ENCODE measurements at regions not wholly inside any gene's neighbourhood (a gene's known extent, or its start where the extent isn't known, plus 50 kb on each side); places are given as distances from the start of the nearest gene placed in this dataset.

DNA sequence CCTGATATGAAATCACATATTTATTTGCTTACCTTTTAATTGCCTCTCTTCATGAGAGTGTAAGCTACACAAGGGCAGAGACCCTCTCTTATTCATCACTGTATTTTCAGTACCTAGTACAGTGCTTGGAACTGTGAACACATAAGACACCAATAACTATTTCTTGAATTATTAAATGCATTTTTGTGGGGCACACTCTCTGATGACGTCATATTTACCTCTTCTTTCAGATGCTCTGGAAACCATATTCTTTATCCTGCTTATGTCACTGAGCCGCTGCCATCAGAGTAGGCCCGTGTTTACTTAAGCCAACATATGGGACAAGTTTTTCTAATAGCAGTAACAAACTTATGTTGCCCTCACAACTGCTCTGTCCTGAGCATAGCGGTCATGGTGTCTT is 266.5 kb downstream of the ELAVL2 start:
- DNase-seq (ENCODE audit: low read depth) = no peak
- no peak overlapping the region for H3K4me3 ChIP-seq (ENCODE audit: low read length)
- TF ChIP-seq, protein P1, sequence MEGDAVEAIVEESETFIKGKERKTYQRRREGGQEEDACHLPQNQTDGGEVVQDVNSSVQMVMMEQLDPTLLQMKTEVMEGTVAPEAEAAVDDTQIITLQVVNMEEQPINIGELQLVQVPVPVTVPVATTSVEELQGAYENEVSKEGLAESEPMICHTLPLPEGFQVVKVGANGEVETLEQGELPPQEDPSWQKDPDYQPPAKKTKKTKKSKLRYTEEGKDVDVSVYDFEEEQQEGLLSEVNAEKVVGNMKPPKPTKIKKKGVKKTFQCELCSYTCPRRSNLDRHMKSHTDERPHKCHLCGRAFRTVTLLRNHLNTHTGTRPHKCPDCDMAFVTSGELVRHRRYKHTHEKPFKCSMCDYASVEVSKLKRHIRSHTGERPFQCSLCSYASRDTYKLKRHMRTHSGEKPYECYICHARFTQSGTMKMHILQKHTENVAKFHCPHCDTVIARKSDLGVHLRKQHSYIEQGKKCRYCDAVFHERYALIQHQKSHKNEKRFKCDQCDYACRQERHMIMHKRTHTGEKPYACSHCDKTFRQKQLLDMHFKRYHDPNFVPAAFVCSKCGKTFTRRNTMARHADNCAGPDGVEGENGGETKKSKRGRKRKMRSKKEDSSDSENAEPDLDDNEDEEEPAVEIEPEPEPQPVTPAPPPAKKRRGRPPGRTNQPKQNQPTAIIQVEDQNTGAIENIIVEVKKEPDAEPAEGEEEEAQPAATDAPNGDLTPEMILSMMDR (IDR thresholded peaks at IDR 0.05; ENCODE audit: insufficient read depth, low read depth, low read length, missing control alignments) = no peak

DNA sequence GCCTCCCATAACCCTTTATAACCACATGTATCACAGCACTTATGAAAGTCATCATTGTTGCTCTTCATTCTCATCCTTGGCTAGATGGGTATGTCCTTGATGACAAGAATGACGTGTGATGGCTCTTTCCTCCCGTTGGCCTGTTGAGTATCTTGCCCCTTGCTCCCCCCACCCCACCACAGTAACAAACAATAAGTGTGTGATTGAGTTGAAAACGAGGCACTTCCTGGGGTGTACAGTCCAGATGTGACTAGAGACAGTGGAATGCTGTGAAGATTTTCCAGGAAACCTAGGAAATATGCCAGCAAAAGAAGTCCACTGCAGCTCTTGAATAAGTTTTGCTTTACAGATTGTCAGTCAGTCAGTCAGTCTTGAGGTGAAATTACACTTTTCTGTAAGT is 262.5 kb downstream of the ELAVL2 start:
- TF ChIP-seq, protein P1 (IDR thresholded peaks at IDR 0.05; ENCODE audit: insufficient read depth, low read depth, low read length, missing control alignments) = no peak
- DNase-seq (ENCODE audit: low read depth) = peak; percentile 26
- no peak overlapping the region for H3K4me3 ChIP-seq (ENCODE audit: low read length)

DNA sequence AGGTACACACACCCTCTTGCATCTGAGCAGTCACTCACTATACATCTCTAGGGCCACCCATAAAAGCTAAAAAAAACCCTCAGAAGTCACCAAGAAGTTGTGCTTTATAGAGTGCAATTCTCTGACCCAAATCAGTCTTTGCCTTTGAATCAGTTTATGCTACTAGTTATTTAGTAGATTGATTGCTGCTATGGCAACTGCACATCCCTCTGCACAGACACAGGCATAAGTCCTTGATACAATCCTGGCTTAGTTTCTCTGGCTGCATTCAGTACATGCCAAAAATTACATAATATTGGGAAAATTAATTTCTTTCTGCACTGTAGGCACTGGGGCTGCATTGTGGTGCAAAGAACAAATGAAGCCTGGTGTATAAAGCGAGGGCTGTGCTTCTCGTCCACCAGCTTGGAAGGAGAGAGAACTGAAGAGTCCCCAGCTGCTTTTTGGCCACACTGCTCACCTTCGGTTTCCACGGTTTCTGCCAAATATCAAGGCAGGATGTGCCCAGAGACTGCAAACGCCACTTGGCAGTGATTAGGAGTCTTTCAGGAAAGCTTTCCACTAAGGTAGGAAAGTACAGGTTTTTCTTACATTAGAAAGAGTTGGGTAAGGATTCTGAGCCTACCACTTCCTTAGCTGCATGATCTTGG is 258.4 kb downstream of the ELAVL2 start:
- no peak overlapping the region for H3K4me3 ChIP-seq (ENCODE audit: low read length)
- TF ChIP-seq, protein P1 (IDR thresholded peaks at IDR 0.05; ENCODE audit: insufficient read depth, low read depth, low read length, missing control alignments) = no peak
- DNase-seq (ENCODE audit: low read depth) = no peak

DNA sequence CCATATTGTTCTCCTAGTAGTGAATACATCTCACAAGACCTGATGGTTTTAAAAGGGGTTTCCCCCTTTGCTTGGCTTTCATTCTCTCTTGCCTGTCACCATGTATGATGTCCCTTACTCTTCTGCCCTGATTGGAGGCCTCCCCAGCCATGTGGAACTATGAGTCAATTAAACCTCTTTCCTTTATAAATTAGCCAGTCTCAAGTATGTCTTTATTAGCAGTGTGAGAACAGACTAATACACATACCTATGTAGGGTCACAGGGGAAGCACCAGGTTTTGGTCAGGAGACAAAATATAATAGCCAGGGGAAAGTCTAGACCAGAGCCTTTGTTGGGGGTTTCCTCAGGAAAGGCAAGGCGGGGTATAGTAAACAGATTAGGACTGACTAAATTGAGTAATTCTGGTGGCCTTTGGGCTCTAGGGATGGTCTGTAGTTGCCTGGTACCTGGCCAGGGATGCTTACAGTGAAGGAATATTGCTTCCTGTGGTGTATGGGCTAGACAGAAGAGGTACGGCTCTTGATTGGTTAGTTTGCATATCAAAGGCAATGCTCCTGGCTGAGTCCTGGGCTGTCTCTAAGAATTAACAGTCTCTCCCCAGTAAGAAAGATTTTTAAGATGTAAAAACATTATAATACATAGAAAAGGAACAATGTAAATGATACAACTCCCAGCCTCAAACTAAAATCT is 254.5 kb downstream of the ELAVL2 start:
- TF ChIP-seq, protein P1 (IDR thresholded peaks at IDR 0.05; ENCODE audit: insufficient read depth, low read depth, low read length, missing control alignments) = no peak
- no peak overlapping the region for H3K4me3 ChIP-seq (ENCODE audit: low read length)
- DNase-seq (ENCODE audit: low read depth) = no peak

DNA sequence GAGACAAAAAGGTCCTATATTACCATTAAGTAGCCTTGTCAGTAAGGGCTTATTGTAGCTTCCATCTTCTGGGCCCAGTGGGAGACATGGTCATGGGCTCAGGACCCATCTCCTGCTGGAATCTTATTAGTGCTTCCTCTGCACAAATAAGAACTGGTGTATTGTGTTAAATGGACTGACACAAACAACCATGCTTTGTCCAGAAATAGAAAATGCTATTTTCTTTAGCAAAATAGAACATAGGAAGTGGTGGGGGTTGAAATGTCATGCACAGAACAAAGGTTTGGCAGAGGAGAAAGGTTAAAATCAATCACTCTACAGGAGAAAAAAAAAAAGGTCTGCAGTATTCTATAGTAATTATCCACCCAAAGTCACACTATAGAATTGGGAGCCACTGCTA is 252.2 kb downstream of the ELAVL2 start:
- H3K4me3 ChIP-seq (ENCODE audit: low read length) = no peak overlapping the region
- DNase-seq (ENCODE audit: low read depth) = no peak
- TF ChIP-seq, protein P1 (IDR thresholded peaks at IDR 0.05; ENCODE audit: insufficient read depth, low read depth, low read length, missing control alignments) = no peak

DNA sequence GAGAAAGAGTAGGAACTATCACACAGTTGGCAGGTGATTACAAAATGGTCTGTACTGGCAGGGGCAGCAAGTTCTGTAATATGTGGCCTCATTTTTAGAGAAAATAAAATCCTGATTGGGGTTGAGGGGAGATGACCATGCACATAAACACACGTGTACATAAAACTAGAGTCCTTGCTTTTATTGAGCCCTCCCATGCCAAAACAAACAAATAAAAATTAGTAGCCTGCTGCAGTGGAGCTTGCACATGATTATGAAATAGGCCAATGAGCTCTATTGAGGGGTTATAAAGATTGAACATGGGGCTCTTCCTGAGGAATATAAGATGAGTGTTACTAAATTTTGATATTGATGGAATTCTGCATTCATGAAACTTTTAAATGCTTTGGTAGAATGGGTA is 248.4 kb downstream of the ELAVL2 start:
- H3K4me3 ChIP-seq (ENCODE audit: low read length) = no peak overlapping the region
- TF ChIP-seq, protein P1 (IDR thresholded peaks at IDR 0.05; ENCODE audit: insufficient read depth, low read depth, low read length, missing control alignments) = no peak
- DNase-seq (ENCODE audit: low read depth) = no peak

DNA sequence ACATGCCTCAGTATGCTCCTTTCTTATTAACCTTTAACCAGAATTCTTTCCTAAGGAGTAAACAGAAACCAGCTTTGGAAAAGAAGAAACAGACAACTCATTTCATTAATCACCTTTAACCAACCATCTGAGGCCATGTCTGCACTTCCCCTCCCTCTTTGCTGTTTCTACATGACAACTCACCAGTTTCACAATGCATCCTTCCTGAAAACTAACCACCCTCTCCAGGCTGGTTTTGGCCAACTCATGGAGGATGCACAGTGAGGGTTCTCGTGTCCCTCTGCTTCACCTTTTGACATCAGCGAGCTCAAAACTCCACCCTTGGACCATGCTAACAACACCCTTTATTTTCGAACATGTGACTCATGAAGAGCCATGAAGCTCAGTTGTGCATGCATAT is 244.1 kb downstream of the ELAVL2 start:
- TF ChIP-seq, protein P1 (IDR thresholded peaks at IDR 0.05; ENCODE audit: insufficient read depth, low read depth, low read length, missing control alignments) = no peak
- peak; percentile 99 for DNase-seq (ENCODE audit: low read depth)
- H3K4me3 ChIP-seq (ENCODE audit: low read length) = no peak overlapping the region
